T follicular helper cell (primary cell): ENCODE measurements at regions not wholly inside any gene's neighbourhood (a gene's known extent, or its start where the extent isn't known, plus 50 kb on each side); places are given as distances from the start of the nearest gene placed in this dataset.
"Not testable (repeated sequence)": the region's sequence is repeated elsewhere in the genome, so short reads cannot be mapped to it uniquely, and the experiment has no call there.

Source experiments
- DNase-seq: peaks from one replicate; pipeline ENCODE4 v3.0.0-alpha.2; 2020; ENCODE audit warnings: low read depth

- not testable (repeated sequence) for DNase-seq
Observed at GRCh38 chr10:42187501-42188195, 450.7 kb downstream of the ZNF33B start.

GRCh38 chr10:42177793-42178689, 460.3 kb downstream of the ZNF33B start:
- not testable (repeated sequence) for DNase-seq

- DNase-seq: no peak
Observed at GRCh38 chr10:42177077-42177792, 461.1 kb downstream of the ZNF33B start.

- no peak for DNase-seq
Observed at GRCh38 chr10:42150428-42151061, 487.8 kb downstream of the ZNF33B start.

GRCh38 chr10:42149722-42150427, 488.5 kb downstream of the ZNF33B start:
- DNase-seq: no peak

GRCh38 chr10:42149027-42149700, 489.2 kb downstream of the ZNF33B start:
- no peak for DNase-seq

DNA sequence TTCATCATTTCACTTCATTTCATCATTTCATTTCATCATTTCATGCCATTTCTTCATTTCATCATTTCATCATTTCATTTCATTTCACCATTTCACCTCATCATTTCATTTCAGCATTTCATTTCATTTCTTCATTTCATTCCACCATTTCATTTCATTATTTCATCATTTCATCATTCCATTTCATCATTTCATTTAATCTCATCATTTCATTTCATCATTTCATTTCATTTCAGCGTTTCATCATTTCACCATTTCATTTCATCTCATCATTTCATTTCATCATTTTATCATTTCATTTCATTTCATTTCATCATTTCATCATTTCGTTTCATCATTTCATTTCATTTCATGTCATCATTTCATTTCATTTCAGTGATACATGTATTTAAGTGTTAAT, 492.2 kb downstream of the ZNF33B start:
- not testable (repeated sequence) for DNase-seq

DNA sequence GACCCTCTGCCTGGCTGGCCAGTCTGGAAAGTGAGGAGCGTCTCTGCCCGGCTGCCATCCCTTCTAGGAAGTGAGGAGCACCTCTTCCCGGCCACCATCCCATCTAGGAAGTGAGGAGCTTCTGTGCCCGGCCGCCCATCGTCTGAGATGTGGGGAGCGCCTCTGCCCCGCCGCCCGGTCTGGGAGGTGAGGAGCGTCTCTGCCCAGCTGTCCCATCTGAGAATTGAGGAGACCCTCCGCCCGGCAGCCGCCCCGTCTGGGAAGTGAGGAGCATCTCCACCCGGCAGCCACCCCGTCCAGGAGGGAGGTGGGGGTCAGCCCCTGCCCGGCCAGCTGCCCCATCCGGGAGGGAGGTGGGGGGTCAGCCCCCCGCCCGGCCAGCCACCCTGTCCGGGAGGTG, 500.3 kb downstream of the ZNF33B start:
- not testable (repeated sequence) for DNase-seq

GRCh38 chr10:42113158-42113450, 525.3 kb downstream of the ZNF33B start:
- no peak for DNase-seq

- no peak for DNase-seq
Observed at GRCh38 chr10:42112331-42113157, 525.8 kb downstream of the ZNF33B start.

GRCh38 chr10:42111661-42112330, 526.6 kb downstream of the ZNF33B start:
- DNase-seq: no peak

DNA sequence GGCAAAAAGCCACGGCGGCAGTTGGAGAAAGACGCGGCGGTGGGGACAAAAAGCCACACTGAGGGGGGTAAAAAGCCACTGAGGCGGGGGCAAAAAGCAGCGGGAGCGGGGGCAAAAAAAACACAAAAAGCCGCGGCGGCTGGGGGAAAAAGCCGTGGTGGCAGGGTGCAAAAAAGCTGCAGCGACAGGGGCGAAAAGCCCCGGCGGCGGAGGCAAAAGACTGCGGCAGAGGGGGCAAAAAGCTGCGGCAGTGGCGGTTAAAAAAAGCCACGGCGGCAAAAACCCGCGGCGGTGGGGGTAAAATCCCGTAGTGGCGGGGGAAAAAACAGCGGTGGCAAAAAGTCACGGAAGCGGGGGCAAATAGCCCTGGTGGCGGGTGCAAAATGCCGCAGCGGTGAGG, 527.3 kb downstream of the ZNF33B start:
- DNase-seq: no peak
